Natural killer cell (primary cell): ENCODE measurements at regions not wholly inside any gene's neighbourhood (a gene's known extent, or its start where the extent isn't known, plus 50 kb on each side); places are given as distances from the start of the nearest gene placed in this dataset.

ENCODE experiments used
- ATAC-seq, 3 donors: fragments of 150-1000 bp in 2 of 3; fragments of 200-7000 bp in 1 of 3; cut with Tn5 transposase; 1 replicate in 1 of 3; 2 replicates in 2 of 3; pipeline ENCODE4 v1.10.0; 2021; ENCODE audit warnings: mild to moderate bottlenecking in 2 of 3, moderate library complexity in 2 of 3
- DNase-seq, 2 donors: peaks; one replicate each; pipeline versions ENCODE4 v3.0.0 to v3.0.0-alpha.2; 2013 to 2021; ENCODE audit warnings: mixed read lengths in 1 of 2
- H3K27ac ChIP-seq: one replicate; pipeline ENCODE4 v1.5.1; 2013; ENCODE audit warnings: mild to moderate bottlenecking, low read length
- H3K27me3 ChIP-seq: one replicate; pipeline ENCODE4 v1.6.1; 2013; ENCODE audit warnings: low read length; ENCODE audit not compliant: control insufficient read depth, insufficient read depth
- H3K36me3 ChIP-seq: one replicate; pipeline ENCODE4 v1.6.1; 2013; ENCODE audit warnings: low read length; ENCODE audit not compliant: control insufficient read depth, insufficient read depth
- H3K4me1 ChIP-seq: one replicate; pipeline ENCODE4 v1.6.1; 2013; ENCODE audit warnings: low read length; ENCODE audit not compliant: control insufficient read depth, insufficient read depth
- H3K4me3 ChIP-seq: one replicate; pipeline ENCODE4 v1.5.1; 2013; ENCODE audit warnings: low read length
- H3K9me3 ChIP-seq: one replicate; pipeline ENCODE4 v1.6.1; 2013; ENCODE audit warnings: low read length; ENCODE audit not compliant: control insufficient read depth, insufficient read depth
- H3K27ac Mint-ChIP-seq, 2 donors: one replicate each; pipeline ENCODE4 v1.8.0; 2022; ENCODE audit warnings: mild to moderate bottlenecking in 2 of 2, mixed read lengths in 2 of 2, moderate library complexity in 1 of 2
- H3K27me3 Mint-ChIP-seq, 2 donors: one replicate each; pipeline ENCODE4 v1.8.0; 2022; ENCODE audit warnings: low read depth in 2 of 2, mixed read lengths in 2 of 2
- H3K36me3 Mint-ChIP-seq: one replicate; pipeline ENCODE4 v1.8.0; 2022; ENCODE audit warnings: mixed read lengths
- H3K4me1 Mint-ChIP-seq, 2 donors: one replicate each; pipeline ENCODE4 v1.8.0; 2022; ENCODE audit warnings: mixed read lengths in 2 of 2
- H3K4me3 Mint-ChIP-seq: one replicate; pipeline ENCODE4 v1.8.0; 2022; ENCODE audit warnings: mild to moderate bottlenecking, moderate library complexity, mixed read lengths
- H3K9me3 Mint-ChIP-seq, 2 donors: one replicate each; pipeline ENCODE4 v1.8.0; 2022; ENCODE audit warnings: mixed read lengths in 2 of 2
- WGBS: methylation state at CpG from one replicate; pipeline ENCODE4 v1.1.7; 2013; ENCODE audit warnings: missing lambda C conversion rate; ENCODE audit not compliant: insufficient coverage; 5-methylcytosine and 5-hydroxymethylcytosine counted together
- intact Hi-C: fragments of 100-400 bp; cut with micrococcal nuclease; formaldehyde crosslinking; loops from one replicate; pipeline ENCODE4 v1.14.2; 2022
- TF ChIP-seq, protein P1 (sequence below): fragments of 200-600 bp; IDR thresholded peaks from one replicate; pipeline ENCODE4 v1.8.0; 2022; ENCODE audit warnings: antibody characterized with exemption

DNA sequence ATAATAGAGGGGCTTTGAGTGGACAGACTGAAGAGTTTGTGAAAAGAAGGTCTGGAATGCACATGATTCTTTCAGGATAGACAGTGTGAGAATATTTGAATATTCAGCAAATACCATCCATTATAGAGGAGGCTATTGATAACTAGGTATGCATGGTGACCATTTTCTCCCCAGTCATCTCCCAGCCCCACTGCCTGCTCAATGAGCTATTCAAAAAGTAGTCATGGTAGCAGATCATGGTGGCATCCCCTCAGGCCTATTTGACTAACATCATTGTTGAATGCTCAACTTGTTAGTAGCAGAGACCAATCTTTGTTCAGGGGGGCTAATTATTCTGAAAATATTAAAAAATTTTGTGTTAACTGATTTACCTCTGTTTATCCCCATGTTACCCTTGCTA lies 311.6 kb downstream of the S1PR1 start:
- H3K27ac Mint-ChIP-seq, result no peak overlapping the region

GRCh38 chr1:101550581-101550980 lies 313.8 kb downstream of the S1PR1 start:
- Histone ChIP-seq H3K36me3 (no peaks in the 10 kb centered on the region), H3K4me3 (no peak overlapping the region), H3K4me1 (no peaks in the 10 kb centered on the region), H3K27ac (no peak overlapping the region), H3K9me3 (no peaks in the 10 kb centered on the region), H3K27me3 (no peaks in the 10 kb centered on the region)
- WGBS, result no CpG with 5 or more reads among the region's 1 CpG
- Mint-ChIP-seq H3K27ac (no peak overlapping the region), H3K9me3 (no peaks in the 10 kb centered on the region), H3K36me3 (no peaks in the 10 kb centered on the region), H3K4me1 (no peaks in the 10 kb centered on the region), H3K4me3 (no peak overlapping the region), H3K27me3 (no peaks in the 10 kb centered on the region)
- intact Hi-C loops, result no loop called here
- ATAC-seq, result no peak
- DNase-seq, result no peak
- TF ChIP-seq, protein P1, sequence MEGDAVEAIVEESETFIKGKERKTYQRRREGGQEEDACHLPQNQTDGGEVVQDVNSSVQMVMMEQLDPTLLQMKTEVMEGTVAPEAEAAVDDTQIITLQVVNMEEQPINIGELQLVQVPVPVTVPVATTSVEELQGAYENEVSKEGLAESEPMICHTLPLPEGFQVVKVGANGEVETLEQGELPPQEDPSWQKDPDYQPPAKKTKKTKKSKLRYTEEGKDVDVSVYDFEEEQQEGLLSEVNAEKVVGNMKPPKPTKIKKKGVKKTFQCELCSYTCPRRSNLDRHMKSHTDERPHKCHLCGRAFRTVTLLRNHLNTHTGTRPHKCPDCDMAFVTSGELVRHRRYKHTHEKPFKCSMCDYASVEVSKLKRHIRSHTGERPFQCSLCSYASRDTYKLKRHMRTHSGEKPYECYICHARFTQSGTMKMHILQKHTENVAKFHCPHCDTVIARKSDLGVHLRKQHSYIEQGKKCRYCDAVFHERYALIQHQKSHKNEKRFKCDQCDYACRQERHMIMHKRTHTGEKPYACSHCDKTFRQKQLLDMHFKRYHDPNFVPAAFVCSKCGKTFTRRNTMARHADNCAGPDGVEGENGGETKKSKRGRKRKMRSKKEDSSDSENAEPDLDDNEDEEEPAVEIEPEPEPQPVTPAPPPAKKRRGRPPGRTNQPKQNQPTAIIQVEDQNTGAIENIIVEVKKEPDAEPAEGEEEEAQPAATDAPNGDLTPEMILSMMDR, result no peak

More for the DNA sequence above, 311.6 kb downstream of the S1PR1 start:
- H3K27me3 ChIP-seq, result no peaks in the 10 kb centered on the region
- TF ChIP-seq, protein P1, result no peak
- Mint-ChIP-seq H3K4me3 (no peak overlapping the region), H3K36me3 (no peaks in the 10 kb centered on the region), H3K9me3 (no peaks in the 10 kb centered on the region), H3K27me3 (peaks cover 2 to 4% of the 10 kb centered on the region in 2 donors), H3K4me1 (no peaks in the 10 kb centered on the region)
- no peak overlapping the region for H3K27ac ChIP-seq
- no peaks in the 10 kb centered on the region for H3K36me3 ChIP-seq
- H3K9me3 ChIP-seq, result no peaks in the 10 kb centered on the region
- DNase-seq (no peak), ATAC-seq (no peak)
- H3K4me3 ChIP-seq, result no peak overlapping the region
- H3K4me1 ChIP-seq, result no peaks in the 10 kb centered on the region
- intact Hi-C loops, result no loop called here

DNA sequence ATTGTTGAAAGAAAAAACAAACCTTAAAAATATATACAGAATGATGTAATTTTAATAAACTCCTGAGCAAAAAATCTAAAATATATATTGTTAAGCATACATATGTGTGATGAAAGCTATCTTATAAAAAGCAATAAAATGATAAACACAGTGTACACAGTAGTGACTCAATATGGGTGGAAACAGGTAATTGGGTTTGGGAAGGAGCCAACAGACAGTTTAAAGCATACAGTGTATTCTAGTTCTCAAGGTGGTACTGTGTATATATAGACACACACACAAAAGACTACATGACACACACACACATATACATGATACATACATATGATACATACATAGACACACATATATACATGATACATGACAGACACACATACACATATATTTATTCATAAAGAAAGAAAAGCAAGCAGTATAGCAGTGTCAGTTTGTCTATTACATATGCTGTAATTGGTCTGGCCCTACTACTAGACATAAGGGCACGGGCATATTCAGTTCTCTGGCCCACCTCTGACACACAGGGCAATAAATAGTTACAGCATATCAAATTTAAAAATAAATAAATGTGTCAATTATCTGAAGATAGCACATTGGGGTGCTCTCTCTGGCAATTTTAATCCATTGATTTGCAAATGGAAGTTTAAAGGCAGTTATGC lies 330.2 kb downstream of the S1PR1 start:
- ATAC-seq, result no peak
- no peak overlapping the region for H3K4me3 Mint-ChIP-seq
- H3K27ac ChIP-seq, result no peak overlapping the region
- H3K27me3 ChIP-seq, result peaks cover 5% of the 10 kb centered on the region
- no peak for DNase-seq
- H3K9me3 Mint-ChIP-seq, result peaks cover 0 to 3% of the 10 kb centered on the region in 2 donors
- H3K4me3 ChIP-seq, result no peak overlapping the region
- H3K4me1 Mint-ChIP-seq, result no peaks in the 10 kb centered on the region
- intact Hi-C loops, result no loop called here
- WGBS, result no CpG with 5 or more reads among the region's 1 CpG
- TF ChIP-seq, protein P1, result no peak
- peaks cover 16 to 35% of the 10 kb centered on the region in 2 donors for H3K27me3 Mint-ChIP-seq
- H3K4me1 ChIP-seq, result no peaks in the 10 kb centered on the region
- no peaks in the 10 kb centered on the region for H3K36me3 ChIP-seq
- H3K9me3 ChIP-seq, result no peaks in the 10 kb centered on the region
- H3K27ac Mint-ChIP-seq, result no peak overlapping the region
- H3K36me3 Mint-ChIP-seq, result no peaks in the 10 kb centered on the region

DNA sequence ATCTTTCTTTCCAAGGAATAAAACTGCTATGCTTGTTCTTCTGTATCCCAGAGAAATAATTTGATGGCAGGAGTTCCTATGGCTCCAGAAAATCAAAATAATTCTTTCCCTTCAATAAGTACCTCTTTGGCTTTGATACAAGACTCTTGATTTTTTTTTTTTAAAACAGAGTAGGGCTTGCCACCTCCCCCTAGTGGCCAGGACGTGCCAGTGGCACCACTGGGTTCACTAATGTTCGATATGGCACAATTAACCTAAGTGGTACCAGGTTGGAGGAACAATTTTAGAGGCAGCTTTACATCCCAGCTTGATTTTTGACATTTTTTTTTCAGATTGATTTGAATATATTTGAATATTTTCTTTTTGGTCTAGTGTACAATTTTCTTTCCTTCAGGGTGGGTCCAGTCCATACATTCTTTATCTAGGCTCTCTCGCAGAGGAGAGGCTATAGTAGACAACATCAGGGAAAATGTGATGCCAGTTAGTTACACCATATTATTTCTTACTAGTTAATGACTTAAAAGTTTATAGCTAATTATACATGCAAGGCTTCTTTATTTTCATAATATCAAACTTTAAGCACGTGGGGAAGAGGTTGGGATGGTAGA lies 330.9 kb downstream of the S1PR1 start:
- no peak overlapping the region for H3K4me3 Mint-ChIP-seq

More for the DNA sequence above, 330.9 kb downstream of the S1PR1 start:
- Histone ChIP-seq H3K4me1 (no peaks in the 10 kb centered on the region), H3K4me3 (no peak overlapping the region), H3K9me3 (no peaks in the 10 kb centered on the region), H3K27ac (no peak overlapping the region), H3K27me3 (peaks cover 5% of the 10 kb centered on the region), H3K36me3 (no peaks in the 10 kb centered on the region)
- TF ChIP-seq, protein P1, result peak; percentile 95
- 3% methylated on average over 2 of the region's 4 CpGs for WGBS
- H3K36me3 Mint-ChIP-seq, result no peaks in the 10 kb centered on the region
- DNase-seq (peak in 1 of 2 donors; percentile 70), ATAC-seq (peak; percentile 78 to 88 (median 81))
- intact Hi-C loops, result no loop called here
- no peak overlapping the region for H3K27ac Mint-ChIP-seq
- H3K27me3 Mint-ChIP-seq, result peaks cover 16 to 38% of the 10 kb centered on the region in 2 donors
- H3K4me1 Mint-ChIP-seq, result no peaks in the 10 kb centered on the region
- peaks cover 0 to 3% of the 10 kb centered on the region in 2 donors for H3K9me3 Mint-ChIP-seq
